HepG2 (cell line): ENCODE measurements at regions not wholly inside any gene's neighbourhood (a gene's known extent, or its start where the extent isn't known, plus 50 kb on each side); places are given as distances from the start of the nearest gene placed in this dataset.

Experiments used
- ATAC-seq: fragments of 200-7000 bp; cut with Tn5 transposase; 3 replicates; pipeline ENCODE4 v1.9.1; 2020; ENCODE audit warnings: mild to moderate bottlenecking, moderate library complexity
- BruUV-seq: library from RNA; stranded (reverse); fragments of 400-500 nt; replicated peaks from 2 replicates; lab custom pipeline; 2021; lab: Mats Ljungman, UMichigan
- CTCF ChIA-PET: fragments of 300-600 bp; formaldehyde crosslinking; extraction: SDS; loops from one replicate; lab custom pipeline; 2021; ENCODE audit warnings: low total read pairs, inconsistent platforms, low intra/inter-chr PET ratio; lab: Yijun Ruan, JAX
- POLR2A ChIA-PET: fragments of 350-600 bp; sonication (Branson Sonifier 250); formaldehyde crosslinking; loops from one replicate; lab custom pipeline; 2020; ENCODE audit warnings: antibody characterized with exemption, inconsistent platforms; lab: Yijun Ruan, JAX
- DNase-seq: peaks from one replicate; pipeline ENCODE4 v3.0.0-alpha.2; 2015; ENCODE audit warnings: low spot score
- FAIRE-seq: peaks from 3 replicates; lab custom pipeline; 2011; peaks lifted over from hg19 to GRCh38; lab: Jason Lieb, UNC
- H2AFZ ChIP-seq: one replicate; pipeline ENCODE4 v1.6.1; 2011; ENCODE audit warnings: low read length, inconsistent platforms
- H3K27ac ChIP-seq: fragments of 300-600 bp; 3 replicates; pipeline ENCODE4 v1.8.0; 2011; ENCODE audit warnings: mixed run types, mild to moderate bottlenecking, mixed read lengths, low read length, inconsistent platforms; ENCODE audit not compliant: insufficient read depth; ENCODE audit errors: extremely low read length
- H3K27me3 ChIP-seq, 2 experiments: fragments of 200-600 bp in 1 of 2; 2 replicates in 1 of 2; 3 replicates in 1 of 2; pipeline versions ENCODE4 v1.6.0 to v1.8.0; 2011; ENCODE audit warnings: low read length in 2 of 2, mild to moderate bottlenecking in 2 of 2, moderate library complexity in 2 of 2, inconsistent platforms in 1 of 2; ENCODE audit not compliant: insufficient read depth in 2 of 2, control insufficient read depth in 1 of 2
- H3K36me3 ChIP-seq, 2 experiments: fragments of 200-600 bp in 1 of 2; replicated peaks in 1 of 2; 2 replicates in 1 of 2; 3 replicates in 1 of 2; pipeline versions ENCODE4 v1.5.1 to v1.8.0; 2011; ENCODE audit warnings: low read length in 2 of 2, inconsistent platforms in 1 of 2; ENCODE audit not compliant: insufficient read depth in 2 of 2, control insufficient read depth in 1 of 2
- H3K4me1 ChIP-seq: 2 replicates; pipeline ENCODE4 v1.5.1; 2012; ENCODE audit warnings: low read length, inconsistent platforms; ENCODE audit not compliant: insufficient read depth
- H3K4me2 ChIP-seq: 2 replicates; pipeline ENCODE4 v1.6.0; 2011; ENCODE audit warnings: low read depth, low read length, inconsistent platforms
- H3K4me3 ChIP-seq, 3 experiments: fragments of 200-600 bp in 1 of 3; sonication (generic), shearing (Covaris generic) in 1 of 3; replicated peaks in 1 of 3; 2 replicates each; pipeline ENCODE4 v1.5.1; 2011 to 2016; ENCODE audit warnings: low read length in 3 of 3, inconsistent platforms in 2 of 3, low read depth in 2 of 3, mild to moderate bottlenecking in 2 of 3, control low read depth in 1 of 3, mixed read lengths in 1 of 3; ENCODE audit not compliant: insufficient read depth in 1 of 3
- H3K79me2 ChIP-seq: one replicate; pipeline ENCODE4 v1.6.1; 2011; ENCODE audit warnings: low read length, inconsistent platforms; ENCODE audit not compliant: insufficient read depth
- H3K9ac ChIP-seq: 2 replicates; pipeline ENCODE4 v1.6.0; 2011; ENCODE audit warnings: mild to moderate bottlenecking, low read depth, low read length, inconsistent platforms; ENCODE audit not compliant: insufficient read depth
- H3K9me3 ChIP-seq: 2 replicates; pipeline ENCODE4 v1.5.1; 2012; ENCODE audit warnings: mild to moderate bottlenecking, low read length
- H4K20me1 ChIP-seq: 2 replicates; pipeline ENCODE4 v1.6.0; 2011; ENCODE audit warnings: inconsistent platforms, mild to moderate bottlenecking, low read length, moderate library complexity; ENCODE audit not compliant: insufficient read depth
- BRD4 ChIP-seq: sonication (generic); formaldehyde crosslinking; IDR thresholded peaks from 2 replicates; pipeline ENCODE4 v1.4.0; 2020; ENCODE audit warnings: missing genetic modification reagents
- GABPA ChIP-seq, 2 experiments: IDR thresholded peaks; 2 replicates each; pipeline ENCODE4 v1.6.1; 2011 to 2016; ENCODE audit warnings: low read depth in 2 of 2, low read length in 1 of 2, missing biosample characterization in 1 of 2, missing genetic modification characterization in 1 of 2
- HOXD1 ChIP-seq: sonication (generic); formaldehyde crosslinking; IDR thresholded peaks from 2 replicates; pipeline ENCODE4 v1.5.0; 2020; ENCODE audit warnings: missing genetic modification reagents
- KAT7 ChIP-seq: IDR thresholded peaks from 2 replicates; pipeline ENCODE4 v1.6.1; 2018; ENCODE audit warnings: borderline replicate concordance, missing compliant biosample characterization
- NFE2L1 ChIP-seq: sonication (generic); formaldehyde crosslinking; IDR thresholded peaks from 2 replicates; pipeline ENCODE4 v1.4.0; 2020; ENCODE audit warnings: missing genetic modification reagents, mild to moderate bottlenecking, borderline replicate concordance
- NFRKB ChIP-seq: fragments of 450-650 bp; IDR thresholded peaks from 2 replicates; pipeline ENCODE4 v1.6.1; 2017
- PAWR ChIP-seq: sonication (generic); formaldehyde crosslinking; IDR thresholded peaks from 2 replicates; pipeline ENCODE4 v1.4.0; 2020; ENCODE audit warnings: missing genetic modification reagents, mild to moderate bottlenecking, borderline replicate concordance
- RELA ChIP-seq: sonication (generic); formaldehyde crosslinking; IDR thresholded peaks from 2 replicates; pipeline ENCODE4 v1.4.0; 2020; ENCODE audit warnings: missing genetic modification reagents
- RNF2 ChIP-seq: fragments of 450-650 bp; conservative IDR thresholded peaks from 2 replicates; pipeline ENCODE4 v1.6.1; 2016; ENCODE audit warnings: low read depth
- SATB2 ChIP-seq: sonication (generic); formaldehyde crosslinking; IDR thresholded peaks from 2 replicates; pipeline ENCODE4 v1.5.0; 2020; ENCODE audit warnings: missing genetic modification reagents
- ZFP82 ChIP-seq: sonication (generic); formaldehyde crosslinking; IDR thresholded peaks from 2 replicates; pipeline ENCODE4 v1.5.1; 2020; ENCODE audit warnings: mild to moderate bottlenecking, missing genetic modification reagents, borderline replicate concordance
- ZMYM2 ChIP-seq: sonication (generic); formaldehyde crosslinking; IDR thresholded peaks from 2 replicates; pipeline ENCODE4 v1.8.0; 2022; ENCODE audit warnings: mild to moderate bottlenecking, missing genetic modification reagents
- ZNF382 ChIP-seq: sonication (generic); formaldehyde crosslinking; IDR thresholded peaks from 2 replicates; pipeline ENCODE4 v1.5.0; 2020; ENCODE audit warnings: missing genetic modification reagents, mild to moderate bottlenecking, borderline replicate concordance
- ZNF546 ChIP-seq: sonication (generic); formaldehyde crosslinking; conservative IDR thresholded peaks from 2 replicates; pipeline ENCODE4 v1.8.1; 2023; ENCODE audit warnings: mild to moderate bottlenecking, missing genetic modification reagents
- ZNF557 ChIP-seq: sonication (generic); formaldehyde crosslinking; IDR thresholded peaks from 2 replicates; pipeline ENCODE4 v1.4.0; 2020; ENCODE audit warnings: missing genetic modification reagents
- ZNF605 ChIP-seq: sonication (generic); formaldehyde crosslinking; IDR thresholded peaks from 2 replicates; pipeline ENCODE4 v1.8.0; 2022; ENCODE audit warnings: mild to moderate bottlenecking, missing genetic modification reagents
- ZNF615 ChIP-seq: sonication (generic); formaldehyde crosslinking; IDR thresholded peaks from 2 replicates; pipeline ENCODE4 v1.5.0; 2020; ENCODE audit warnings: mild to moderate bottlenecking, missing genetic modification reagents, borderline replicate concordance
- ZNF777 ChIP-seq: sonication (generic); formaldehyde crosslinking; IDR thresholded peaks from 2 replicates; pipeline ENCODE4 v1.4.0; 2020; ENCODE audit warnings: missing genetic modification reagents
- ZNF780A ChIP-seq: sonication (generic); formaldehyde crosslinking; IDR thresholded peaks from 2 replicates; pipeline ENCODE4 v1.8.0; 2022; ENCODE audit warnings: mild to moderate bottlenecking, missing genetic modification reagents, moderate library complexity
- WGBS: methylation state at CpG from one replicate; pipeline ENCODE4 v1.1.6; 2017; ENCODE audit warnings: low lambda C conversion rate; 5-methylcytosine and 5-hydroxymethylcytosine counted together
- in situ Hi-C: cut with HindIII; loops from 2 replicates; pipeline ENCODE4 v1.10.0; 2017; ENCODE audit warnings: low pct_unique_long_range_greater_than_20kb; ENCODE audit not compliant: extremely low pct_ligation_motif_present
- intact Hi-C: fragments of 100-400 bp; cut with micrococcal nuclease; formaldehyde crosslinking; loops from one replicate; pipeline ENCODE4 v1.10.0; 2022; ENCODE audit not compliant: unreplicated experiment
- TF ChIP-seq, protein P1 (sequence below): sonication (generic); formaldehyde crosslinking; IDR thresholded peaks from 2 replicates; pipeline ENCODE4 v1.5.0; 2020; ENCODE audit warnings: mild to moderate bottlenecking, missing genetic modification reagents, borderline replicate concordance

GRCh38 chr1:72851597-72851996 lies 569.3 kb upstream of the NEGR1 start:
- H3K4me3 ChIP-seq = no peak overlapping the region
- no peak overlapping the region for H3K27ac ChIP-seq
- no peak overlapping the region for H3K9ac ChIP-seq
- H3K9me3 ChIP-seq = peaks cover 64% of the 10 kb centered on the region
- FAIRE-seq (no peak), ATAC-seq (no peak), DNase-seq (no peak)
- TF ChIP-seq ZMYM2 (CRISPR knock-in tag) = no peak
- no peak for TF ChIP-seq ZNF777 (CRISPR knock-in tag)
- no peak for TF ChIP-seq RNF2
- TF ChIP-seq NFE2L1 (CRISPR knock-in tag) = no peak
- no peak for TF ChIP-seq PAWR (CRISPR knock-in tag)
- TF ChIP-seq GABPA (IDR thresholded peaks at IDR 0.05; ENCODE audit: low read depth, low read length) = no peak
- TF ChIP-seq GABPA (CRISPR knock-in tag; IDR thresholded peaks at IDR 0.05; ENCODE audit: low read depth) = no peak
- no peak for TF ChIP-seq BRD4
- TF ChIP-seq ZNF382 (CRISPR knock-in tag) = no peak
- TF ChIP-seq KAT7 (CRISPR knock-in tag) = no peak
- no peak for TF ChIP-seq ZNF605 (CRISPR knock-in tag)
- TF ChIP-seq, protein P1, sequence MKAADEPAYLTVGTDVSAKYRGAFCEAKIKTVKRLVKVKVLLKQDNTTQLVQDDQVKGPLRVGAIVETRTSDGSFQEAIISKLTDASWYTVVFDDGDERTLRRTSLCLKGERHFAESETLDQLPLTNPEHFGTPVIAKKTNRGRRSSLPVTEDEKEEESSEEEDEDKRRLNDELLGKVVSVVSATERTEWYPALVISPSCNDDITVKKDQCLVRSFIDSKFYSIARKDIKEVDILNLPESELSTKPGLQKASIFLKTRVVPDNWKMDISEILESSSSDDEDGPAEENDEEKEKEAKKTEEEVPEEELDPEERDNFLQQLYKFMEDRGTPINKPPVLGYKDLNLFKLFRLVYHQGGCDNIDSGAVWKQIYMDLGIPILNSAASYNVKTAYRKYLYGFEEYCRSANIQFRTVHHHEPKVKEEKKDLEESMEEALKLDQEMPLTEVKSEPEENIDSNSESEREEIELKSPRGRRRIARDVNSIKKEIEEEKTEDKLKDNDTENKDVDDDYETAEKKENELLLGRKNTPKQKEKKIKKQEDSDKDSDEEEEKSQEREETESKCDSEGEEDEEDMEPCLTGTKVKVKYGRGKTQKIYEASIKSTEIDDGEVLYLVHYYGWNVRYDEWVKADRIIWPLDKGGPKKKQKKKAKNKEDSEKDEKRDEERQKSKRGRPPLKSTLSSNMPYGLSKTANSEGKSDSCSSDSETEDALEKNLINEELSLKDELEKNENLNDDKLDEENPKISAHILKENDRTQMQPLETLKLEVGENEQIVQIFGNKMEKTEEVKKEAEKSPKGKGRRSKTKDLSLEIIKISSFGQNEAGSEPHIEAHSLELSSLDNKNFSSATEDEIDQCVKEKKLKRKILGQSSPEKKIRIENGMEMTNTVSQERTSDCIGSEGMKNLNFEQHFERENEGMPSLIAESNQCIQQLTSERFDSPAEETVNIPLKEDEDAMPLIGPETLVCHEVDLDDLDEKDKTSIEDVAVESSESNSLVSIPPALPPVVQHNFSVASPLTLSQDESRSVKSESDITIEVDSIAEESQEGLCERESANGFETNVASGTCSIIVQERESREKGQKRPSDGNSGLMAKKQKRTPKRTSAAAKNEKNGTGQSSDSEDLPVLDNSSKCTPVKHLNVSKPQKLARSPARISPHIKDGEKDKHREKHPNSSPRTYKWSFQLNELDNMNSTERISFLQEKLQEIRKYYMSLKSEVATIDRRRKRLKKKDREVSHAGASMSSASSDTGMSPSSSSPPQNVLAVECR (CRISPR knock-in tag) = no peak
- TF ChIP-seq SATB2 (CRISPR knock-in tag) = no peak
- TF ChIP-seq ZNF557 (CRISPR knock-in tag) = no peak
- TF ChIP-seq ZNF546 = no peak
- no peak for TF ChIP-seq NFRKB
- TF ChIP-seq RELA (CRISPR knock-in tag) = no peak
- no peak for TF ChIP-seq ZNF780A (CRISPR knock-in tag)
- no peak for TF ChIP-seq ZFP82 (CRISPR knock-in tag)
- TF ChIP-seq HOXD1 = no peak
- no peak for TF ChIP-seq ZNF615
- H3K36me3 ChIP-seq = no peaks in the 10 kb centered on the region
- no peaks in the 10 kb centered on the region for H4K20me1 ChIP-seq
- in situ Hi-C loops (no loop called here), intact Hi-C loops (no loop called here)
- H3K79me2 ChIP-seq = no peaks in the 10 kb centered on the region
- H3K4me1 ChIP-seq = no peaks in the 10 kb centered on the region
- BruUV-seq = no TSS peak
- 2% methylated on average over 4 of the region's 4 CpGs for WGBS
- H3K4me2 ChIP-seq = no peak overlapping the region
- ChIA-PET POLR2A (no interaction called here), CTCF (no interaction called here)
- H2AFZ ChIP-seq = no peak overlapping the region
- no peaks in the 10 kb centered on the region for H3K27me3 ChIP-seq
